ENCODE measurements at regions not wholly inside any gene's neighbourhood (a gene's known extent, or its start where the extent isn't known, plus 50 kb on each side); places are given as distances from the start of the nearest gene placed in this dataset.

DNA sequence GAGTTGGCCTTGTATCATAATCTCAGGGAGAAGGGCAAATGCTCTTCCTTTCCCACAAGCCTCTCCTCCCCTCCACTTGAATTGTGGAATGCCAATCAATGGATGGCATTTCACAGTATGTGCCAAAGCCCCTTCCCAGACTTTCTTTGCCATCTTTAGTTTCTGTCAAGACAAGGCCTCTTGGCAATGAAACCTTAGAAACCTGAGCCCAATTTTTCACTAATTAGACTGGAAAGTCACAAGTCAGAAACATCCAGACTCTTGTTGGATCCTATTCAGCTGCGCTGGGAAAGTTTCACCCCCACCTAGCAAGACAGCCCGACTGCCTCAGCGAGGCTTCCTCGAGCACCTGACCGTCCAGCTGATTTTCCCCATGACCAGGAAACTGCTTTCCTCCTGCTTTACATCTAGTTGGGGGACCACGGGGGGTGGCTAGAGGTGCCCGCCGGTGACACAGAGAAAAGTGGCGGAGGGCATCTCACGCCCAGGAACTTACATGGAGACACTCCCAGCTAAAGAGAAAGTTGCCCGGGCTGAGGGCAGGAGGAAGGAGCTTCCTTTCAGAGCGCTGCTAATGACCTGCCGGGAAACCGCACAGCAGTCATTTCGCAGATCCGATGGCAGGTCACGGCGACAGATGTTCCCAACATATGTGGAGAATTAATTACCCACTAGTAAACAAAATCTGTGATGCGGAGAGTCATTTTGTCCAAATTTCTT lies 302.6 kb upstream of the RRP15 start:
- TF ChIP-seq, protein P1, sequence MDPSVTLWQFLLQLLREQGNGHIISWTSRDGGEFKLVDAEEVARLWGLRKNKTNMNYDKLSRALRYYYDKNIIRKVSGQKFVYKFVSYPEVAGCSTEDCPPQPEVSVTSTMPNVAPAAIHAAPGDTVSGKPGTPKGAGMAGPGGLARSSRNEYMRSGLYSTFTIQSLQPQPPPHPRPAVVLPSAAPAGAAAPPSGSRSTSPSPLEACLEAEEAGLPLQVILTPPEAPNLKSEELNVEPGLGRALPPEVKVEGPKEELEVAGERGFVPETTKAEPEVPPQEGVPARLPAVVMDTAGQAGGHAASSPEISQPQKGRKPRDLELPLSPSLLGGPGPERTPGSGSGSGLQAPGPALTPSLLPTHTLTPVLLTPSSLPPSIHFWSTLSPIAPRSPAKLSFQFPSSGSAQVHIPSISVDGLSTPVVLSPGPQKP (IDR thresholded peaks at IDR 0.05; ENCODE audit: low read depth, low read length) = no peak
- TF ChIP-seq EZH2 (IDR thresholded peaks at IDR 0.05; ENCODE audit: borderline replicate concordance, control insufficient read depth, low read depth, low read length) (no peak), NR2C2 (IDR thresholded peaks at IDR 0.05; ENCODE audit: borderline replicate concordance, control insufficient read depth, insufficient read length, low read depth) (no peak), SMAD1 (IDR thresholded peaks at IDR 0.05; ENCODE audit: low read depth, partially characterized antibody) (no peak), RB1 (IDR thresholded peaks at IDR 0.05; ENCODE audit: borderline replicate concordance) (no peak), POLR2AphosphoS2 (IDR thresholded peaks at IDR 0.05; ENCODE audit: low read depth, low read length) (no peak)
- TF ChIP-seq, protein P2, sequence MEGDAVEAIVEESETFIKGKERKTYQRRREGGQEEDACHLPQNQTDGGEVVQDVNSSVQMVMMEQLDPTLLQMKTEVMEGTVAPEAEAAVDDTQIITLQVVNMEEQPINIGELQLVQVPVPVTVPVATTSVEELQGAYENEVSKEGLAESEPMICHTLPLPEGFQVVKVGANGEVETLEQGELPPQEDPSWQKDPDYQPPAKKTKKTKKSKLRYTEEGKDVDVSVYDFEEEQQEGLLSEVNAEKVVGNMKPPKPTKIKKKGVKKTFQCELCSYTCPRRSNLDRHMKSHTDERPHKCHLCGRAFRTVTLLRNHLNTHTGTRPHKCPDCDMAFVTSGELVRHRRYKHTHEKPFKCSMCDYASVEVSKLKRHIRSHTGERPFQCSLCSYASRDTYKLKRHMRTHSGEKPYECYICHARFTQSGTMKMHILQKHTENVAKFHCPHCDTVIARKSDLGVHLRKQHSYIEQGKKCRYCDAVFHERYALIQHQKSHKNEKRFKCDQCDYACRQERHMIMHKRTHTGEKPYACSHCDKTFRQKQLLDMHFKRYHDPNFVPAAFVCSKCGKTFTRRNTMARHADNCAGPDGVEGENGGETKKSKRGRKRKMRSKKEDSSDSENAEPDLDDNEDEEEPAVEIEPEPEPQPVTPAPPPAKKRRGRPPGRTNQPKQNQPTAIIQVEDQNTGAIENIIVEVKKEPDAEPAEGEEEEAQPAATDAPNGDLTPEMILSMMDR (IDR thresholded peaks at IDR 0.05 in 2 of 3, conservative IDR thresholded peaks at IDR 0.05 in 1 of 3; ENCODE audit: control insufficient read depth in 2 of 3, extremely low read depth in 1 of 3, insufficient read depth in 1 of 3, low read depth in 3 of 3, low read length in 3 of 3) = no peak
